ENCODE measurements at regions not wholly inside any gene's neighbourhood (a gene's known extent, or its start where the extent isn't known, plus 50 kb on each side); places are given as distances from the start of the nearest gene placed in this dataset.

- Histone ChIP-seq H3K4me2 (ENCODE audit: low read length) (no peak overlapping the region), H3K4me3 (ENCODE audit: insufficient read depth, low read depth, low read length) (no peak overlapping the region), H3K79me2 (ENCODE audit: insufficient read depth, low read length) (no peaks in the 10 kb centered on the region), H3K27me3 (ENCODE audit: insufficient read depth, low read length) (no peaks in the 10 kb centered on the region), H2AFZ (ENCODE audit: low read depth, low read length) (no peak overlapping the region), H3K4me1 (ENCODE audit: insufficient read depth, low read length) (no peaks in the 10 kb centered on the region), H3K36me3 (ENCODE audit: insufficient read depth, low read length) (no peaks in the 10 kb centered on the region), H3K27ac (ENCODE audit: low read depth, low read length) (no peak overlapping the region), H4K20me1 (ENCODE audit: insufficient read depth, low read length) (no peaks in the 10 kb centered on the region), H3K9ac (ENCODE audit: low read length) (no peak overlapping the region), H3K9me3 (ENCODE audit: insufficient read depth, low read depth, low read length) (no peaks in the 10 kb centered on the region)
- no peak overlapping the region for H3K4me3 Mint-ChIP-seq (ENCODE audit: unreplicated experiment)
- H3K27ac Mint-ChIP-seq (ENCODE audit: unreplicated experiment): no peak overlapping the region
- H3K27me3 Mint-ChIP-seq (ENCODE audit: low read depth, unreplicated experiment): no peaks in the 10 kb centered on the region
- no peaks in the 10 kb centered on the region for H3K36me3 Mint-ChIP-seq (ENCODE audit: low read depth, unreplicated experiment)
- TF ChIP-seq CTCF (IDR thresholded peaks at IDR 0.05; ENCODE audit: insufficient read depth, low read depth, low read length) (no peak), EZH2 (IDR thresholded peaks at IDR 0.05; ENCODE audit: insufficient read depth, low read length) (no peak)
- FAIRE-seq (no peak), DNase-seq (ENCODE audit: low read depth) (no peak)
- H3K4me1 Mint-ChIP-seq (ENCODE audit: low read depth, unreplicated experiment): no peaks in the 10 kb centered on the region
- H3K9me3 Mint-ChIP-seq (ENCODE audit: unreplicated experiment): no peaks in the 10 kb centered on the region
Observed at GRCh38 chr4:126736133-126736518, 896.6 kb upstream of the INTU start.

GRCh38 chr4:126737899-126738526 is 894.7 kb upstream of the INTU start:
- H3K27me3 ChIP-seq (ENCODE audit: insufficient read depth, low read length): no peaks in the 10 kb centered on the region
- H3K27ac Mint-ChIP-seq (ENCODE audit: unreplicated experiment): no peak overlapping the region
- no peaks in the 10 kb centered on the region for H3K36me3 ChIP-seq (ENCODE audit: insufficient read depth, low read length)
- H3K4me1 ChIP-seq (ENCODE audit: insufficient read depth, low read length): no peaks in the 10 kb centered on the region
- no peak overlapping the region for H3K4me3 ChIP-seq (ENCODE audit: insufficient read depth, low read depth, low read length)
- H3K9me3 ChIP-seq (ENCODE audit: insufficient read depth, low read depth, low read length): no peaks in the 10 kb centered on the region
- H3K4me3 Mint-ChIP-seq (ENCODE audit: unreplicated experiment): no peak overlapping the region
- H3K9me3 Mint-ChIP-seq (ENCODE audit: unreplicated experiment): no peaks in the 10 kb centered on the region
- no peak overlapping the region for H3K4me2 ChIP-seq (ENCODE audit: low read length)
- no peaks in the 10 kb centered on the region for H3K27me3 Mint-ChIP-seq (ENCODE audit: low read depth, unreplicated experiment)
- H4K20me1 ChIP-seq (ENCODE audit: insufficient read depth, low read length): no peaks in the 10 kb centered on the region
- no peaks in the 10 kb centered on the region for H3K79me2 ChIP-seq (ENCODE audit: insufficient read depth, low read length)
- no peak overlapping the region for H3K27ac ChIP-seq (ENCODE audit: low read depth, low read length)
- no peaks in the 10 kb centered on the region for H3K4me1 Mint-ChIP-seq (ENCODE audit: low read depth, unreplicated experiment)
- FAIRE-seq (no peak), DNase-seq (ENCODE audit: low read depth) (no peak)
- H3K36me3 Mint-ChIP-seq (ENCODE audit: low read depth, unreplicated experiment): no peaks in the 10 kb centered on the region
- no peak overlapping the region for H3K9ac ChIP-seq (ENCODE audit: low read length)
- no peak for TF ChIP-seq EZH2 (IDR thresholded peaks at IDR 0.05; ENCODE audit: insufficient read depth, low read length)
- TF ChIP-seq CTCF (IDR thresholded peaks at IDR 0.05; ENCODE audit: insufficient read depth, low read depth, low read length): no peak
- H2AFZ ChIP-seq (ENCODE audit: low read depth, low read length): no peak overlapping the region

GRCh38 chr4:126738527-126738923 is 894.2 kb upstream of the INTU start:
- no peaks in the 10 kb centered on the region for H4K20me1 ChIP-seq (ENCODE audit: insufficient read depth, low read length)
- H3K4me1 ChIP-seq (ENCODE audit: insufficient read depth, low read length): no peaks in the 10 kb centered on the region
- Mint-ChIP-seq H3K36me3 (ENCODE audit: low read depth, unreplicated experiment) (no peaks in the 10 kb centered on the region), H3K27me3 (ENCODE audit: low read depth, unreplicated experiment) (no peaks in the 10 kb centered on the region), H3K4me3 (ENCODE audit: unreplicated experiment) (no peak overlapping the region), H3K4me1 (ENCODE audit: low read depth, unreplicated experiment) (no peaks in the 10 kb centered on the region), H3K9me3 (ENCODE audit: unreplicated experiment) (no peaks in the 10 kb centered on the region), H3K27ac (ENCODE audit: unreplicated experiment) (no peak overlapping the region)
- no peak for FAIRE-seq
- H3K9me3 ChIP-seq (ENCODE audit: insufficient read depth, low read depth, low read length): no peaks in the 10 kb centered on the region
- no peak overlapping the region for H3K4me2 ChIP-seq (ENCODE audit: low read length)
- H2AFZ ChIP-seq (ENCODE audit: low read depth, low read length): no peak overlapping the region
- no peak for TF ChIP-seq CTCF (IDR thresholded peaks at IDR 0.05; ENCODE audit: insufficient read depth, low read depth, low read length)
- TF ChIP-seq EZH2 (IDR thresholded peaks at IDR 0.05; ENCODE audit: insufficient read depth, low read length): no peak
- H3K79me2 ChIP-seq (ENCODE audit: insufficient read depth, low read length): no peaks in the 10 kb centered on the region
- H3K27me3 ChIP-seq (ENCODE audit: insufficient read depth, low read length): no peaks in the 10 kb centered on the region
- no peak overlapping the region for H3K4me3 ChIP-seq (ENCODE audit: insufficient read depth, low read depth, low read length)
- H3K9ac ChIP-seq (ENCODE audit: low read length): no peak overlapping the region
- no peaks in the 10 kb centered on the region for H3K36me3 ChIP-seq (ENCODE audit: insufficient read depth, low read length)
- no peak for DNase-seq (ENCODE audit: low read depth)
- no peak overlapping the region for H3K27ac ChIP-seq (ENCODE audit: low read depth, low read length)
